GM19328 (cell line): ENCODE measurements at regions not wholly inside any gene's neighbourhood (a gene's known extent, or its start where the extent isn't known, plus 50 kb on each side); places are given as distances from the start of the nearest gene placed in this dataset.
"Not testable (repeated sequence)": the region's sequence is repeated elsewhere in the genome, so short reads cannot be mapped to it uniquely, and the experiment has no call there.

ENCODE experiments used
- ATAC-seq: cut with Tn5 transposase; IDR thresholded peaks from one replicate; pipeline ENCODE4 v1.9.1; 2021; ENCODE audit warnings: mild to moderate bottlenecking, moderate library complexity; ENCODE audit not compliant: unreplicated experiment

- no peak for ATAC-seq
Measured at GRCh38 chr15:62867844-62868243, 174.7 kb upstream of the TPM1 start.

GRCh38 chr15:62868507-62868906, 174.0 kb upstream of the TPM1 start:
- ATAC-seq = no peak

- no peak for ATAC-seq
Measured at GRCh38 chr15:62869116-62869515, 173.4 kb upstream of the TPM1 start.

GRCh38 chr15:62870216-62870615, 172.3 kb upstream of the TPM1 start:
- no peak for ATAC-seq

- not testable (repeated sequence) for ATAC-seq
Measured at GRCh38 chr15:62870701-62871100, 171.8 kb upstream of the TPM1 start.

- ATAC-seq = no peak
Measured at GRCh38 chr15:62873203-62873602, 169.3 kb upstream of the TPM1 start.

GRCh38 chr15:62874064-62874463, 168.5 kb upstream of the TPM1 start:
- no peak for ATAC-seq

- no peak for ATAC-seq
Measured at GRCh38 chr15:62874959-62875625, 167.5 kb upstream of the TPM1 start.

GRCh38 chr15:62875626-62876021, 166.9 kb upstream of the TPM1 start:
- ATAC-seq = no peak

- no peak for ATAC-seq
Measured at GRCh38 chr15:62877276-62877857, 165.2 kb upstream of the TPM1 start.

GRCh38 chr15:62878070-62878469, 164.5 kb upstream of the TPM1 start:
- no peak for ATAC-seq

GRCh38 chr15:62879770-62880169, 162.8 kb upstream of the TPM1 start:
- ATAC-seq = no peak

- ATAC-seq = no peak
Measured at GRCh38 chr15:62880278-62880677, 162.3 kb upstream of the TPM1 start.

GRCh38 chr15:62881056-62881455, 161.5 kb upstream of the TPM1 start:
- no peak for ATAC-seq

- no peak for ATAC-seq
Measured at GRCh38 chr15:62883938-62884479, 158.5 kb upstream of the TPM1 start.

GRCh38 chr15:62886431-62887071, 156.0 kb upstream of the TPM1 start:
- no peak for ATAC-seq

- ATAC-seq = no peak
Measured at GRCh38 chr15:62887113-62887570, 155.4 kb upstream of the TPM1 start.

GRCh38 chr15:62888623-62889022, 153.9 kb upstream of the TPM1 start:
- no peak for ATAC-seq

GRCh38 chr15:62889141-62889661, 153.3 kb upstream of the TPM1 start:
- no peak for ATAC-seq

GRCh38 chr15:62889734-62890505, 152.6 kb upstream of the TPM1 start:
- ATAC-seq = no peak
